ENCODE measurements at regions not wholly inside any gene's neighbourhood (a gene's known extent, or its start where the extent isn't known, plus 50 kb on each side); places are given as distances from the start of the nearest gene placed in this dataset.

DNA sequence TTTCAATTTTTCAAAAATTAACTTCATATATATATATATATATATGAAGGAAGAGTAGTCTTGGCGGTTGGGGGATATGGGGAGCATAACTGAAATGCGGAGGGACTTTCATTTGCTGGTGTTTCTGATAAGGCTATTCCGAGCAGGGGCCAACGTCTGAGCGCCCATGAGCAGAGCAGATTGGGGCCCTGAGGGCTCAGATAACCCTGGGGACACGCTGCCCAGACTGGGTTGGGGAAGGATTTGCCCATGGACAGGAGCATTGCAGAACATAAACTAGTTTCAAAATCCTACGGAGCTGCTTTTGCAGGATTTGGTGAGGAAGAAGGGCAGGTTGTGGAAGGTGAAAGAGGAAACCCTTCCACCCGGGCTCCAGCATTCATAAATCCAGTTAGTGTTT is 240.2 kb downstream of the IRX1 start:
- no peak for TF ChIP-seq GLIS1 (tag by site-specific recombination; IDR thresholded peaks at IDR 0.05)
- TF ChIP-seq ZNF837 (tag by site-specific recombination; IDR thresholded peaks at IDR 0.05), result no peak
- TF ChIP-seq, protein P1, sequence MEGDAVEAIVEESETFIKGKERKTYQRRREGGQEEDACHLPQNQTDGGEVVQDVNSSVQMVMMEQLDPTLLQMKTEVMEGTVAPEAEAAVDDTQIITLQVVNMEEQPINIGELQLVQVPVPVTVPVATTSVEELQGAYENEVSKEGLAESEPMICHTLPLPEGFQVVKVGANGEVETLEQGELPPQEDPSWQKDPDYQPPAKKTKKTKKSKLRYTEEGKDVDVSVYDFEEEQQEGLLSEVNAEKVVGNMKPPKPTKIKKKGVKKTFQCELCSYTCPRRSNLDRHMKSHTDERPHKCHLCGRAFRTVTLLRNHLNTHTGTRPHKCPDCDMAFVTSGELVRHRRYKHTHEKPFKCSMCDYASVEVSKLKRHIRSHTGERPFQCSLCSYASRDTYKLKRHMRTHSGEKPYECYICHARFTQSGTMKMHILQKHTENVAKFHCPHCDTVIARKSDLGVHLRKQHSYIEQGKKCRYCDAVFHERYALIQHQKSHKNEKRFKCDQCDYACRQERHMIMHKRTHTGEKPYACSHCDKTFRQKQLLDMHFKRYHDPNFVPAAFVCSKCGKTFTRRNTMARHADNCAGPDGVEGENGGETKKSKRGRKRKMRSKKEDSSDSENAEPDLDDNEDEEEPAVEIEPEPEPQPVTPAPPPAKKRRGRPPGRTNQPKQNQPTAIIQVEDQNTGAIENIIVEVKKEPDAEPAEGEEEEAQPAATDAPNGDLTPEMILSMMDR (tag by site-specific recombination; IDR thresholded peaks at IDR 0.05), result no peak
- TF ChIP-seq REPIN1 (tag by site-specific recombination; IDR thresholded peaks at IDR 0.05; ENCODE audit: low read depth), result no peak
- TF ChIP-seq ZNF785 (tag by site-specific recombination; IDR thresholded peaks at IDR 0.05), result no peak
- TF ChIP-seq, protein P2, sequence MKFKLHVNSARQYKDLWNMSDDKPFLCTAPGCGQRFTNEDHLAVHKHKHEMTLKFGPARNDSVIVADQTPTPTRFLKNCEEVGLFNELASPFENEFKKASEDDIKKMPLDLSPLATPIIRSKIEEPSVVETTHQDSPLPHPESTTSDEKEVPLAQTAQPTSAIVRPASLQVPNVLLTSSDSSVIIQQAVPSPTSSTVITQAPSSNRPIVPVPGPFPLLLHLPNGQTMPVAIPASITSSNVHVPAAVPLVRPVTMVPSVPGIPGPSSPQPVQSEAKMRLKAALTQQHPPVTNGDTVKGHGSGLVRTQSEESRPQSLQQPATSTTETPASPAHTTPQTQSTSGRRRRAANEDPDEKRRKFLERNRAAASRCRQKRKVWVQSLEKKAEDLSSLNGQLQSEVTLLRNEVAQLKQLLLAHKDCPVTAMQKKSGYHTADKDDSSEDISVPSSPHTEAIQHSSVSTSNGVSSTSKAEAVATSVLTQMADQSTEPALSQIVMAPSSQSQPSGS (tag by site-specific recombination; IDR thresholded peaks at IDR 0.05; ENCODE audit: low read depth), result no peak
- TF ChIP-seq, protein P3, sequence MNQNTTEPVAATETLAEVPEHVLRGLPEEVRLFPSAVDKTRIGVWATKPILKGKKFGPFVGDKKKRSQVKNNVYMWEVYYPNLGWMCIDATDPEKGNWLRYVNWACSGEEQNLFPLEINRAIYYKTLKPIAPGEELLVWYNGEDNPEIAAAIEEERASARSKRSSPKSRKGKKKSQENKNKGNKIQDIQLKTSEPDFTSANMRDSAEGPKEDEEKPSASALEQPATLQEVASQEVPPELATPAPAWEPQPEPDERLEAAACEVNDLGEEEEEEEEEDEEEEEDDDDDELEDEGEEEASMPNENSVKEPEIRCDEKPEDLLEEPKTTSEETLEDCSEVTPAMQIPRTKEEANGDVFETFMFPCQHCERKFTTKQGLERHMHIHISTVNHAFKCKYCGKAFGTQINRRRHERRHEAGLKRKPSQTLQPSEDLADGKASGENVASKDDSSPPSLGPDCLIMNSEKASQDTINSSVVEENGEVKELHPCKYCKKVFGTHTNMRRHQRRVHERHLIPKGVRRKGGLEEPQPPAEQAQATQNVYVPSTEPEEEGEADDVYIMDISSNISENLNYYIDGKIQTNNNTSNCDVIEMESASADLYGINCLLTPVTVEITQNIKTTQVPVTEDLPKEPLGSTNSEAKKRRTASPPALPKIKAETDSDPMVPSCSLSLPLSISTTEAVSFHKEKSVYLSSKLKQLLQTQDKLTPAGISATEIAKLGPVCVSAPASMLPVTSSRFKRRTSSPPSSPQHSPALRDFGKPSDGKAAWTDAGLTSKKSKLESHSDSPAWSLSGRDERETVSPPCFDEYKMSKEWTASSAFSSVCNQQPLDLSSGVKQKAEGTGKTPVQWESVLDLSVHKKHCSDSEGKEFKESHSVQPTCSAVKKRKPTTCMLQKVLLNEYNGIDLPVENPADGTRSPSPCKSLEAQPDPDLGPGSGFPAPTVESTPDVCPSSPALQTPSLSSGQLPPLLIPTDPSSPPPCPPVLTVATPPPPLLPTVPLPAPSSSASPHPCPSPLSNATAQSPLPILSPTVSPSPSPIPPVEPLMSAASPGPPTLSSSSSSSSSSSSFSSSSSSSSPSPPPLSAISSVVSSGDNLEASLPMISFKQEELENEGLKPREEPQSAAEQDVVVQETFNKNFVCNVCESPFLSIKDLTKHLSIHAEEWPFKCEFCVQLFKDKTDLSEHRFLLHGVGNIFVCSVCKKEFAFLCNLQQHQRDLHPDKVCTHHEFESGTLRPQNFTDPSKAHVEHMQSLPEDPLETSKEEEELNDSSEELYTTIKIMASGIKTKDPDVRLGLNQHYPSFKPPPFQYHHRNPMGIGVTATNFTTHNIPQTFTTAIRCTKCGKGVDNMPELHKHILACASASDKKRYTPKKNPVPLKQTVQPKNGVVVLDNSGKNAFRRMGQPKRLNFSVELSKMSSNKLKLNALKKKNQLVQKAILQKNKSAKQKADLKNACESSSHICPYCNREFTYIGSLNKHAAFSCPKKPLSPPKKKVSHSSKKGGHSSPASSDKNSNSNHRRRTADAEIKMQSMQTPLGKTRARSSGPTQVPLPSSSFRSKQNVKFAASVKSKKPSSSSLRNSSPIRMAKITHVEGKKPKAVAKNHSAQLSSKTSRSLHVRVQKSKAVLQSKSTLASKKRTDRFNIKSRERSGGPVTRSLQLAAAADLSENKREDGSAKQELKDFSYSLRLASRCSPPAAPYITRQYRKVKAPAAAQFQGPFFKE (tag by site-specific recombination; IDR thresholded peaks at IDR 0.05; ENCODE audit: borderline replicate concordance), result no peak
- no peak for TF ChIP-seq ZNF701 (tag by site-specific recombination; IDR thresholded peaks at IDR 0.05)
- TF ChIP-seq ZNF133 (tag by site-specific recombination; IDR thresholded peaks at IDR 0.05), result no peak
- TF ChIP-seq, protein P4, sequence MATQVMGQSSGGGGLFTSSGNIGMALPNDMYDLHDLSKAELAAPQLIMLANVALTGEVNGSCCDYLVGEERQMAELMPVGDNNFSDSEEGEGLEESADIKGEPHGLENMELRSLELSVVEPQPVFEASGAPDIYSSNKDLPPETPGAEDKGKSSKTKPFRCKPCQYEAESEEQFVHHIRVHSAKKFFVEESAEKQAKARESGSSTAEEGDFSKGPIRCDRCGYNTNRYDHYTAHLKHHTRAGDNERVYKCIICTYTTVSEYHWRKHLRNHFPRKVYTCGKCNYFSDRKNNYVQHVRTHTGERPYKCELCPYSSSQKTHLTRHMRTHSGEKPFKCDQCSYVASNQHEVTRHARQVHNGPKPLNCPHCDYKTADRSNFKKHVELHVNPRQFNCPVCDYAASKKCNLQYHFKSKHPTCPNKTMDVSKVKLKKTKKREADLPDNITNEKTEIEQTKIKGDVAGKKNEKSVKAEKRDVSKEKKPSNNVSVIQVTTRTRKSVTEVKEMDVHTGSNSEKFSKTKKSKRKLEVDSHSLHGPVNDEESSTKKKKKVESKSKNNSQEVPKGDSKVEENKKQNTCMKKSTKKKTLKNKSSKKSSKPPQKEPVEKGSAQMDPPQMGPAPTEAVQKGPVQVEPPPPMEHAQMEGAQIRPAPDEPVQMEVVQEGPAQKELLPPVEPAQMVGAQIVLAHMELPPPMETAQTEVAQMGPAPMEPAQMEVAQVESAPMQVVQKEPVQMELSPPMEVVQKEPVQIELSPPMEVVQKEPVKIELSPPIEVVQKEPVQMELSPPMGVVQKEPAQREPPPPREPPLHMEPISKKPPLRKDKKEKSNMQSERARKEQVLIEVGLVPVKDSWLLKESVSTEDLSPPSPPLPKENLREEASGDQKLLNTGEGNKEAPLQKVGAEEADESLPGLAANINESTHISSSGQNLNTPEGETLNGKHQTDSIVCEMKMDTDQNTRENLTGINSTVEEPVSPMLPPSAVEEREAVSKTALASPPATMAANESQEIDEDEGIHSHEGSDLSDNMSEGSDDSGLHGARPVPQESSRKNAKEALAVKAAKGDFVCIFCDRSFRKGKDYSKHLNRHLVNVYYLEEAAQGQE (tag by site-specific recombination; IDR thresholded peaks at IDR 0.05), result no peak
- no peak for TF ChIP-seq ZNF138 (tag by site-specific recombination; IDR thresholded peaks at IDR 0.05; ENCODE audit: borderline replicate concordance)
- TF ChIP-seq, protein P5, sequence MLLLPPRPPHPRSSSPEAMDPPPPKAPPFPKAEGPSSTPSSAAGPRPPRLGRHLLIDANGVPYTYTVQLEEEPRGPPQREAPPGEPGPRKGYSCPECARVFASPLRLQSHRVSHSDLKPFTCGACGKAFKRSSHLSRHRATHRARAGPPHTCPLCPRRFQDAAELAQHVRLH (tag by site-specific recombination; IDR thresholded peaks at IDR 0.05), result no peak
